NOMO-1 (cell line): ENCODE measurements at regions not wholly inside any gene's neighbourhood (a gene's known extent, or its start where the extent isn't known, plus 50 kb on each side); places are given as distances from the start of the nearest gene placed in this dataset.
"Not testable (repeated sequence)": the region's sequence is repeated elsewhere in the genome, so short reads cannot be mapped to it uniquely, and the experiment has no call there.

Source experiments
- DNase-seq, 2 experiments: peaks; one replicate each; lab custom pipeline; 2025; ENCODE audit not compliant: unreplicated experiment in 2 of 2; lab: John Stamatoyannopoulos, UW

GRCh38 chr7:4519819-4520520 lies 162.1 kb upstream of the FOXK1 start:
- DNase-seq, result peak in 1 of 2 experiments; percentile 9

- no peak for DNase-seq
Measured at GRCh38 chr7:4523219-4523618, 158.9 kb upstream of the FOXK1 start.

- DNase-seq, result no peak
Measured at GRCh38 chr7:4523873-4524272, 158.2 kb upstream of the FOXK1 start.

DNA sequence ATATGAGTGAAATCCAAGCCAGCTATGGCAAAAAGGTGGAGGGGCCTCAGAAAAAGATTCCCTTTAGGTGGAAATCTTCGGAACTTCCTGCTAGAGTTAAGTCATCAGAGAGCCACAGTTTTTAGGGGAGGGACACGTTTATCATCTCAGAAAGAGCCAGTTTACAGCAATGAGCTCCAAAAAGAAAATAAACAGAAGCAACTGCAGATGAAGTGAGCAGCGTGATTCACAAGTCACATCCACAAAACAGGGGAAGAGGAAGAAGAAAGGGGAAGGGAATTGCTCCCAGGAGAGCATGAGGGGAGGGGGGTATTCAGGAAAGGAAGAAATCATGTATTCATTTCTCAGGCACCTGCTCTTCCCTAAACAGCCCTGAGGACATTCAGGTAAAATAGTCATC lies 156.2 kb upstream of the FOXK1 start:
- no peak for DNase-seq

DNA sequence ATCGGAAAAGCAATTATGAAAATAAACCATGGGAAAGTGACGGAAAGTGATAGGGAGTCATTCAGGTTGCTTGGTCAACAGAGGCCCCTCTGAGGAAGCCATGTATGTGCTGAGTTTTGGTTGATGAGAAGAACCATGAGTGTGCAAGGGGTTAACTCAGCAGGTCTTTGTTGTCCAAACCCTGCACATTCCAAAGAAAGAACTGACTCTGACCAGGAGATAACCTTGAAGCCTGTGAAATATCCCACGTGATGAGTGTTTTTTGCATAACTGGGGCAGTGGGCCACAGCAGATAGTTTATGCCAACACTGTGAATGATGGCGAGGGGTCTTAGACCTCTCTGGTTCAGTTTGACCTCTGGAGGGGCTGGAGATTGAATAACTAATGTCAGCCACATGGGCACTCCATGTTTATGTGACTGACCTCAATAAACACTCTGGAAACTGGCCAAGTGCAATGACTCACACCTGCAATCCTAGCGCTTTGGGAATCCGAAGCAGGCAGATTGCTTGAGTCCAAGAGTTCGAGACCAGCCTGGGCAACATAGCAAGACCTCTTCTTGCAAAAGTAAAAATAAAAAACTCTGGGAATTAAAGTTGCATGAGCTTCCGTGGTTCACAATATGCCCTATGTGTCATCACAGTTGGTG lies 154.0 kb upstream of the FOXK1 start:
- DNase-seq, result no peak

GRCh38 chr7:4531236-4531635 lies 150.9 kb upstream of the FOXK1 start:
- DNase-seq, result no peak

GRCh38 chr7:4533339-4533738 lies 148.8 kb upstream of the FOXK1 start:
- DNase-seq, result not testable (repeated sequence)

GRCh38 chr7:4549681-4550080 lies 132.4 kb upstream of the FOXK1 start:
- no peak for DNase-seq

- DNase-seq, result no peak
Measured at GRCh38 chr7:4550117-4550516, 132.0 kb upstream of the FOXK1 start.

- no peak for DNase-seq
Measured at GRCh38 chr7:4552985-4553384, 129.1 kb upstream of the FOXK1 start.

DNA sequence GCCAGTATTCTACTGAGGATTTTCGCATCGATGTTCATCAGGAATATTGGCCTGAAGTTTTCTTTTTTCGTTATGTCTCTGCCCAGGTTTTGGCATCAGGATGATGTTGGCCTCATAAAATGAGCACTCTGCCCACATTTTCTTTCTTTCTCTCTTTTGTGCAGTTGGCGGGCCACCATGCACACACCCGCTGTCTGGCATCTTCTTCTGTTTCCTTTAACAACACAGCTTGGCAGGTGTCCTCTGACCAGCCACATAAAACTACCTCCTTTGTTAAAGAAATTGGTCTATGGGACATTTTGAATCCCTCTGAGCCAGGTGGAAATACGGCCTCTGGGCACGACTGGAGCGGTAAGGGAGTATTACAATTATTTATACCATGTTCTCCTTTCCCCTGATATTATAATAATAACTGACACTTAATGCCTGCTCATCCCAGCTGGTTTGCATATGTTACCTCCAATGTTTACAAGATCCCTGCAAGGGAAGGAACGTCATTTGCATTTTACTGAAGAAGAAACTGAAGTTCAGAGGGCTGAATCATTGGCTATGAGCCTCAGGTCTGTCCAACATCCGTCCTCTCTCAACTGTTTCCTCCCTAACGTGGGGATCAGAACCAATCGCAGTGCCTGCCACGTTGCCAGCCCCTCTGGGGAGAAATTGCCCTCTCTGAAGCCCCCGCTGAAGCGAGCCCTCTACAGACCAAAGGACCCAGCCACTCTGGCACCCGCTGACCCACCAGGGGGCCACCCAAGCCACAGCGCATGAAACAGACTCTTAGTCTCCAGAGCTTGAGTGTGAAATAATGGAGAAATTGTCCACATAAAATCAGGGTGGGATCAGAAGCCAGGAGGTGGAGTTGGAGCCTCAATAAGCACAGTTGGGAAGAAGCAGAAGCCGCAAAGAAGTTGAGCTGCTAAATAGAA lies 125.0 kb upstream of the FOXK1 start:
- no peak for DNase-seq

DNA sequence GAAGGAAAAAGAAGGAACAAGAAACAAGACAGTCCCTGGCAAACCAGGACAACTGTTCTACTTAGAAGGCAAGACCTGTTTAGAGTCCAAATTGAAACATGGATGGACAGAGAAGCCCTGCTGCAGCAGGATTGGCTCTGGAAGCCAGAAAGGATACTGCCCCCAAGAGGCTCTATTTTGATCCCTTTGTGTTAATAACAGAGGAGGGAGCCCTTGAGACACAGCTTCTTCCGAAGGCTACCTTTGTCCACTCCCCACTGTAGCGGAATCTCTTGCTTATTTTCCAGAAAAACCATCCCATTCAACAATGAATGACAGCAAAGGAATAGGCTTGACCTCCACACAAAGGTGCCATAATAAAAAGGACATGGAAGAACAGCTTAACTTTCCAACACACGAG lies 120.3 kb upstream of the FOXK1 start:
- DNase-seq, result no peak

- no peak for DNase-seq
Measured at GRCh38 chr7:4566714-4567113, 115.4 kb upstream of the FOXK1 start.

- no peak for DNase-seq
Measured at GRCh38 chr7:4574851-4575250, 107.2 kb upstream of the FOXK1 start.

GRCh38 chr7:4575254-4575653 lies 106.8 kb upstream of the FOXK1 start:
- DNase-seq, result no peak

DNA sequence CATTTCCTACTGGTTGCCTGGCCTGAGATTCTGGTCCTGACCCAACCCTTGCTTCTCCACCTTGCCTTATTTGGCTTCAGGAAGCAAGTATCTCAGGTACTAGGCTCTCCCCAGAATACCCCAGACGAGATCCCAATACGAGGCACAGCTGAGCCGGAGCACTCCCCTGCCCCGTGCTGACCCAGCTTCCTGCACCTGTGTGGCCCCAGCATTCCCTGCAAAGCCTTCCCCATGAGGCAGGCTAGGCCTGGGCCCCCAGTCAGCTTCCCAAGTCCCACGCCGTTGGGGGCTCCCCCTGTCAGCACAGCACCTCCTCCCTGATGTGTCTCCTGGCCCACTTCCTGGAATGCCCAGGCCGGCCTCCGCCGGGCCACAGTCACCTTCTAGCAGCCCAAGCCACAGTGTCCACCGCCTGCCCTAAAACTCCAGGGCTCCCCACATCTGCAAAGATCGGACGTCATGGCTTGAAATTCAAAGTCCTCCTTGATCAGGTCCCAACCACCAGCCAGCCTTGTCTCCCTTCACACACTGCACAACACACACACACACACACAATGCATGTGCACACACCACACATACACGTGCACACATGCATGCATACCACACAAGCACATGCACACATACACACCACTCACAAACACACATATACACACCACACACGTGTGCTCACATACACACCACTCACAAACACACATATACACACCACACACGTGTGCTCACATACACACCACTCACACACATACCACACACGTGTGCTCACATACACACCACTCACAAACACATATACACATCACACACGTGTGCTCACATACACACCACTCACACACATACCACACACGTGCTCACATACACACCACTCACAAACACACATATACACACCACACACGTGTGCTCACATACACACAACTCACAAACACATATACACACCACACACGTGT lies 78.9 kb upstream of the FOXK1 start:
- no peak for DNase-seq

DNA sequence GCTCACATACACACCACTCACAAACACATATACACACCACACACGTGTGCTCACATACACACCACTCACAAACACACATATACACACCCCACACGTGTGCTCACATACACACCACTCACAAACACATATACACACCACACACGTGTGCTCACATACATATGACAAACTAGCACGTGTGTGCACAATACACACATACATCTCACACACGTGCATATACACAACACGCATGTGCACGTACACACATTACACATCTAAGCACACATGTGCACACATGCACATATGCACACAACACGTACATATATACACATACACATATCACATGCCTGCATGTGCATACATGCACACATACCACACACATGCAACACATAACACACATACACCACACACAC lies 78.3 kb upstream of the FOXK1 start:
- no peak for DNase-seq

DNA sequence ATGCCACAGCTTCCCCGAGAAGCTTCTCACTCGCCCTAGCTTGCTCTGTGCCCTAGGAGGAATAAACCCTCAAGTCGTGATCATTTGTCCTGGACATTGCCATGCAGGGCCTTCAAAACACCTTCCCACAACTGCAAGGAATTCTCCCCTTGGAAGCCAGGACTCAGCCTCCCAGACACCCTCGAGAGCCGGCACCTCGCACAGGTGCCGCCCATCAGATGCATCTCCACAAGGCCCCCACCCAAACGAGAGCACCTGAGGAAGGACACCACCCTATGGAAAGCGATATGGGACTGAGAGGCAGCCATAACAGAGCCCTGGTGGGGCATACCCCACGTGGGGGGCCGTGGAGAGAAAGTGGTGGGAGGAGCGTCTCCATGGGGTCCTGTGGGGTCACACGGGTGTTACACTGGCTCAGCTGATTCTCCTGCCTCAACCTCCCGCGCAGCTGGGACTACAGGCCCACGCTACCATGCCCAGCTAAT lies 77.6 kb upstream of the FOXK1 start:
- no peak for DNase-seq

GRCh38 chr7:4606797-4607196 lies 75.3 kb upstream of the FOXK1 start:
- DNase-seq, result no peak

DNA sequence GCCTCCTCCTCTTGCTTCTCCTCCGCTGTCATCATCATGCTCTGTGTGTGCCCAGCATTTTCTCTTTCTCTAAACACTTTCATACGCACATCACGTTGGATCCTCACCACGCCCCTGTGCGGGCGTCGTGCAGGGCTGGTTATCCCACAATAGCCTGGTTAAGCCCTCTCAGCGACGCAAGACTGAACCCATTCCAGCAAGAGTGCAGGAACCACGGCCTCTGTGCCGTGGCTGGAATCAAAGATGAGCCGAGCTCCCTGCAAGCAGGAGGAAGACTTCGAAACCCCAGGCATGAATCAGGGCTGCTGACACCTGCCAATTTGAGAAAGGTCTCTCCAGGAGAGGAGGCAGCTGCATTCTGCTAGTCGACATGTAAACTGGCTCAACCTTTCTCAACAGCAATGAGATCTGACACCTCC lies 74.8 kb upstream of the FOXK1 start:
- no peak for DNase-seq
